Activated CD8-positive, alpha-beta T cell treated with anti-CD3 and anti-CD28 coated beads for 36 hours (primary cell): ENCODE measurements at regions not wholly inside any gene's neighbourhood (a gene's known extent, or its start where the extent isn't known, plus 50 kb on each side); places are given as distances from the start of the nearest gene placed in this dataset.

ENCODE experiments used
- ATAC-seq: fragments of 200-7000 bp; cut with Tn5 transposase; one replicate; pipeline ENCODE4 v1.10.0; 2021; ENCODE audit warnings: mild to moderate bottlenecking, moderate library complexity
- CTCF ChIA-PET: fragments of 350-600 bp; sonication (Branson Sonifier 250); formaldehyde crosslinking; loops from one replicate; lab custom pipeline; 2021; ENCODE audit warnings: antibody characterized with exemption; lab: Charles Lee
- POLR2A ChIA-PET: fragments of 350-600 bp; sonication (Branson Sonifier 250); formaldehyde crosslinking; loops from one replicate; lab custom pipeline; 2021; ENCODE audit warnings: antibody characterized with exemption; lab: Charles Lee
- DNase-seq: peaks from one replicate; pipeline ENCODE4 v3.0.0-alpha.2; 2020
- H3K27ac Mint-ChIP-seq: one replicate; pipeline ENCODE4 v1.8.0; 2021; ENCODE audit warnings: mild to moderate bottlenecking, mixed read lengths
- H3K27me3 Mint-ChIP-seq: one replicate; pipeline ENCODE4 v1.8.0; 2021; ENCODE audit warnings: mixed read lengths
- H3K36me3 Mint-ChIP-seq: one replicate; pipeline ENCODE4 v1.8.0; 2021; ENCODE audit warnings: low read depth, mixed read lengths
- H3K4me1 Mint-ChIP-seq: one replicate; pipeline ENCODE4 v1.8.0; 2021; ENCODE audit warnings: low read depth, mixed read lengths
- H3K4me3 Mint-ChIP-seq: one replicate; pipeline ENCODE4 v1.8.0; 2021; ENCODE audit warnings: mild to moderate bottlenecking, moderate library complexity, mixed read lengths
- H3K9me3 Mint-ChIP-seq: one replicate; pipeline ENCODE4 v1.8.0; 2021; ENCODE audit warnings: mixed read lengths
- CTCF ChIP-seq: fragments of 200-600 bp; IDR thresholded peaks from one replicate; pipeline ENCODE4 v1.8.0; 2022; ENCODE audit warnings: antibody characterized with exemption, mild to moderate bottlenecking
- intact Hi-C: fragments of 100-400 bp; cut with micrococcal nuclease; formaldehyde crosslinking; loops from one replicate; pipeline ENCODE4 v1.10.0; 2022

GRCh38 chr12:43648636-43649035, 96.6 kb upstream of the ADAMTS20 start:
- intact Hi-C loops, result no loop called here
- CTCF ChIA-PET, result interaction anchor here (1.3 kb wide), 1 partner anchor 9 kb away, joined by 4 read pairs; no protein-coding TSS in a partner anchor
- Mint-ChIP-seq H3K4me3 (no peak overlapping the region), H3K4me1 (no peaks in the 10 kb centered on the region), H3K27ac (no peak overlapping the region), H3K9me3 (no peaks in the 10 kb centered on the region), H3K27me3 (peaks cover 2% of the 10 kb centered on the region), H3K36me3 (no peaks in the 10 kb centered on the region)
- DNase-seq, result no peak
- POLR2A ChIA-PET, result interaction anchor here (0.6 kb wide), 2 partner anchors 598 to 1017 kb away, joined by 3 to 5 read pairs; no protein-coding TSS in a partner anchor
- TF ChIP-seq CTCF, result no peak
- ATAC-seq, result no peak

GRCh38 chr12:43638806-43639205, 86.8 kb upstream of the ADAMTS20 start:
- TF ChIP-seq CTCF, result no peak
- no peaks in the 10 kb centered on the region for H3K9me3 Mint-ChIP-seq
- peaks cover 13% of the 10 kb centered on the region for H3K27me3 Mint-ChIP-seq
- H3K27ac Mint-ChIP-seq, result no peak overlapping the region
- H3K4me3 Mint-ChIP-seq, result no peak overlapping the region
- intact Hi-C loops, result no loop called here
- no peaks in the 10 kb centered on the region for H3K36me3 Mint-ChIP-seq
- DNase-seq (no peak), ATAC-seq (no peak)
- no peaks in the 10 kb centered on the region for H3K4me1 Mint-ChIP-seq
- ChIA-PET POLR2A (no interaction called here), CTCF (no interaction called here)

GRCh38 chr12:43636725-43637463, 84.9 kb upstream of the ADAMTS20 start:
- CTCF ChIA-PET, result no interaction called here
- no peak overlapping the region for H3K27ac Mint-ChIP-seq

GRCh38 chr12:43621262-43621661, 69.3 kb upstream of the ADAMTS20 start:
- ATAC-seq (no peak), DNase-seq (no peak)
- H3K36me3 Mint-ChIP-seq, result no peaks in the 10 kb centered on the region
- H3K27me3 Mint-ChIP-seq, result peaks cover 5% of the 10 kb centered on the region
- TF ChIP-seq CTCF, result no peak
- ChIA-PET CTCF (no interaction called here), POLR2A (no interaction called here)
- no peaks in the 10 kb centered on the region for H3K9me3 Mint-ChIP-seq
- no peaks in the 10 kb centered on the region for H3K4me1 Mint-ChIP-seq
- H3K27ac Mint-ChIP-seq, result no peak overlapping the region
- intact Hi-C loops, result no loop called here
- no peak overlapping the region for H3K4me3 Mint-ChIP-seq

More at GRCh38 chr12:43636725-43637463, 84.9 kb upstream of the ADAMTS20 start:
- no peak overlapping the region for H3K4me3 Mint-ChIP-seq
- no peaks in the 10 kb centered on the region for H3K9me3 Mint-ChIP-seq
- no peak for TF ChIP-seq CTCF
- intact Hi-C loops, result no loop called here
- ATAC-seq (no peak), DNase-seq (no peak)
- H3K36me3 Mint-ChIP-seq, result no peaks in the 10 kb centered on the region
- H3K4me1 Mint-ChIP-seq, result no peaks in the 10 kb centered on the region
- POLR2A ChIA-PET, result no interaction called here
- H3K27me3 Mint-ChIP-seq, result peaks cover 10% of the 10 kb centered on the region

- POLR2A ChIA-PET, result no interaction called here
- no peaks in the 10 kb centered on the region for H3K36me3 Mint-ChIP-seq
Observed at GRCh38 chr12:43602738-43603137, 50.7 kb upstream of the ADAMTS20 start.

More at GRCh38 chr12:43602738-43603137, 50.7 kb upstream of the ADAMTS20 start:
- H3K4me3 Mint-ChIP-seq, result no peak overlapping the region
- H3K27me3 Mint-ChIP-seq, result peaks cover 1% of the 10 kb centered on the region
- no peak for ATAC-seq
- TF ChIP-seq CTCF, result no peak
- DNase-seq, result no peak
- H3K27ac Mint-ChIP-seq, result no peak overlapping the region
- H3K4me1 Mint-ChIP-seq, result no peaks in the 10 kb centered on the region
- no peaks in the 10 kb centered on the region for H3K9me3 Mint-ChIP-seq
- intact Hi-C loops, result no loop called here
- CTCF ChIA-PET, result no interaction called here
